Esophagus squamous epithelium (tissue), 5 donors: ENCODE measurements at regions not wholly inside any gene's neighbourhood (a gene's known extent, or its start where the extent isn't known, plus 50 kb on each side); places are given as distances from the start of the nearest gene placed in this dataset.

ENCODE experiments used
- DNase-seq: peaks from one replicate; lab custom pipeline; 2025; lab: John Stamatoyannopoulos, UW
- H3K27ac ChIP-seq, 4 donors: fragments of 200-600 bp; sonication (generic); one replicate each; pipeline ENCODE4 v1.5.1; 2016 to 2019; ENCODE audit warnings: mild to moderate bottlenecking in 1 of 4
- H3K27me3 ChIP-seq, 4 donors: fragments of 200-600 bp; sonication (generic); 1 replicate in 3 of 4; 2 replicates in 1 of 4; pipeline versions ENCODE4 v1.5.1 to v1.6.0; 2017 to 2021; ENCODE audit warnings: antibody characterized with exemption in 1 of 4
- H3K36me3 ChIP-seq, 3 donors: fragments of 200-600 bp; sonication (generic); one replicate each; pipeline ENCODE4 v1.5.1; 2016 to 2019
- H3K4me1 ChIP-seq, 3 donors: fragments of 200-600 bp; sonication (generic); one replicate each; pipeline ENCODE4 v1.5.1; 2017 to 2019
- H3K4me3 ChIP-seq, 4 donors: fragments of 200-600 bp; sonication (generic); 1 replicate in 3 of 4; 2 replicates in 1 of 4; pipeline ENCODE4 v1.5.1; 2016 to 2019; ENCODE audit warnings: mild to moderate bottlenecking in 2 of 4, moderate library complexity in 1 of 4
- H3K9me3 ChIP-seq, 3 donors: fragments of 200-600 bp; sonication (generic); one replicate each; pipeline ENCODE4 v1.5.1; 2016 to 2019
- POLR2A ChIP-seq, 4 donors: fragments of 450-650 bp; IDR thresholded peaks; one replicate each; pipeline ENCODE4 v1.6.1; 2017; ENCODE audit warnings: antibody characterized with exemption in 4 of 4, mild to moderate bottlenecking in 4 of 4, moderate library complexity in 3 of 4
- WGBS, 2 donors: methylation state at CpG; one replicate each; pipeline ENCODE4 v1.1.5; 2018; 5-methylcytosine and 5-hydroxymethylcytosine counted together
- intact Hi-C: fragments of 100-400 bp; cut with DNase I; formaldehyde crosslinking; loops from one replicate; pipeline ENCODE4 v1.15.0; 2022
- TF ChIP-seq, protein P1 (sequence below), 6 experiments: fragments of 450-650 bp in 4 of 6; fragments of 200-600 bp in 2 of 6; sonication (generic) in 2 of 6; IDR thresholded peaks; one replicate each; pipeline ENCODE4 v1.5.1; 2016 to 2019; ENCODE audit warnings: antibody characterized with exemption in 6 of 6, mild to moderate bottlenecking in 4 of 6, moderate library complexity in 4 of 6
- donor health status: DM: yes; HTN: yes; CAD: no.

DNA sequence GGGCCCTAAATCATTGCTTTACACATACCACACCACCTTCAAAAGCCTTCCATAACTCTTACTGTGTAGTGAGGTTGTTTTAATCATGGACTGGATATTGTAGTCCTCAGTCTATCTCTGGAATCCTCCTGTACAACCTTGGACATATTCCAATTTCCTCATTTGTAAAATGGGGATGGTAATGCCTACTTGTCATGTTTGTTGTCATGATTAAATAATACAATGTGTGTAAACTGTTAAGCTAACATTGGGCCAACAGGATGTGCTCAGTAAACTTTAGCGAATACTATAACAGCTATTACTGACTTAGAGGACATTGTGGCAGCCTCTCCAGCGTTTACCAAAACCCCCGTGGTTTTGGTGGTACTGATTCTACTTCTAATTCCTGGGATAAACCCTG, 74.7 kb upstream of the PTPRM start:
- intact Hi-C loops = no loop called here
- Histone ChIP-seq H3K27ac (no peak overlapping the region), H3K9me3 (no peaks in the 10 kb centered on the region), H3K36me3 (no peaks in the 10 kb centered on the region), H3K4me3 (no peak overlapping the region), H3K27me3 (no peaks in the 10 kb centered on the region), H3K4me1 (no peaks in the 10 kb centered on the region)
- 72 to 74% methylated on average over 3 of the region's 3 CpGs for WGBS, 2 donors
- DNase-seq = no peak
- TF ChIP-seq POLR2A (IDR thresholded peaks at IDR 0.05) = no peak
- TF ChIP-seq, protein P1, sequence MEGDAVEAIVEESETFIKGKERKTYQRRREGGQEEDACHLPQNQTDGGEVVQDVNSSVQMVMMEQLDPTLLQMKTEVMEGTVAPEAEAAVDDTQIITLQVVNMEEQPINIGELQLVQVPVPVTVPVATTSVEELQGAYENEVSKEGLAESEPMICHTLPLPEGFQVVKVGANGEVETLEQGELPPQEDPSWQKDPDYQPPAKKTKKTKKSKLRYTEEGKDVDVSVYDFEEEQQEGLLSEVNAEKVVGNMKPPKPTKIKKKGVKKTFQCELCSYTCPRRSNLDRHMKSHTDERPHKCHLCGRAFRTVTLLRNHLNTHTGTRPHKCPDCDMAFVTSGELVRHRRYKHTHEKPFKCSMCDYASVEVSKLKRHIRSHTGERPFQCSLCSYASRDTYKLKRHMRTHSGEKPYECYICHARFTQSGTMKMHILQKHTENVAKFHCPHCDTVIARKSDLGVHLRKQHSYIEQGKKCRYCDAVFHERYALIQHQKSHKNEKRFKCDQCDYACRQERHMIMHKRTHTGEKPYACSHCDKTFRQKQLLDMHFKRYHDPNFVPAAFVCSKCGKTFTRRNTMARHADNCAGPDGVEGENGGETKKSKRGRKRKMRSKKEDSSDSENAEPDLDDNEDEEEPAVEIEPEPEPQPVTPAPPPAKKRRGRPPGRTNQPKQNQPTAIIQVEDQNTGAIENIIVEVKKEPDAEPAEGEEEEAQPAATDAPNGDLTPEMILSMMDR (IDR thresholded peaks at IDR 0.05) = no peak

GRCh38 chr18:7497081-7497480, 70.0 kb upstream of the PTPRM start:
- no peak overlapping the region for H3K27ac ChIP-seq
- H3K36me3 ChIP-seq = no peaks in the 10 kb centered on the region
- DNase-seq = no peak
- H3K9me3 ChIP-seq = no peaks in the 10 kb centered on the region
- intact Hi-C loops = no loop called here
- H3K4me3 ChIP-seq = no peak overlapping the region
- no peaks in the 10 kb centered on the region for H3K4me1 ChIP-seq
- H3K27me3 ChIP-seq = no peaks in the 10 kb centered on the region
- TF ChIP-seq POLR2A (IDR thresholded peaks at IDR 0.05) = no peak
- TF ChIP-seq, protein P1 (IDR thresholded peaks at IDR 0.05) = no peak

DNA sequence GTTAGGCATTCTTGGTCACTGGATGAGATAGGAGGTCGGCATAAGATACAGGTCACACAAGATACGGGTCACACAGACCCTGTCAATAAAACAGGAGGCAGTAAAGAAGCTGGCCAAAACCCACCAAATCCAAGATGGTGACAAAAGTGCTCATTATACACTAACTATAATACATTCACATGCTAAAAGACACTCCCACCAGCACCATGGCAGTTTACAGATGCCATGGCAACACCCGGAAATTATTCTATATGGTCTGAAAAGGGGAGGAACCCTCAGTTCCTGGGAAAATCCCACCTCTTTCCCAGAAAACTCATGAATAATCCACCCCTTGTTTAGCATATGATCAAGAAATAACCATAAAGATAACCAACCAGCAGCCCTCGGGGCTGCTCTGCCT, 56.0 kb upstream of the PTPRM start:
- Histone ChIP-seq H3K4me1 (no peaks in the 10 kb centered on the region), H3K9me3 (no peaks in the 10 kb centered on the region), H3K36me3 (no peaks in the 10 kb centered on the region), H3K4me3 (no peak overlapping the region), H3K27ac (no peak overlapping the region), H3K27me3 (no peaks in the 10 kb centered on the region)
- intact Hi-C loops = no loop called here
- no peak for TF ChIP-seq POLR2A (IDR thresholded peaks at IDR 0.05)
- TF ChIP-seq, protein P1 (IDR thresholded peaks at IDR 0.05) = no peak
- 79 to 93% methylated on average over 4 of the region's 4 CpGs for WGBS, 2 donors
- DNase-seq = no peak

DNA sequence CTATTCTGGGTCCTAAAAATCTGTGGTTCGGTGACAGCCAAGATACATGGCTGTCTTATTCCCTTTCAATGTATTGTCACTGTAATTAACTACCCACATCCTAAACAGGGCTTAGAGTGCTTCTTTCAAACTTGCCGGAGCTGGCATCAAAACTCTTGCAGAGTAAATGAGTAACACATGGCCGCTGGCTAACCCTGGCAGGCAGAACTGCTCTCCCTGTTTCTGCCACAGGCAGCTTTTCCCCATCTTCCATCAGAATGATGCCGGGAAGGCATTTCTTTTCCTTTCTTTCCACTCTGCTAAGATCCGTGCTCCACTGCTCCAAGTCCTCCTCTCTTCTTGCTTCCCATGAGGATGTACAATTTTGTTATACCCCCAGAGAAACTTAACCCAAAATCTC, 54.8 kb upstream of the PTPRM start:
- DNase-seq = no peak

GRCh38 chr18:7512990-7513389, 54.1 kb upstream of the PTPRM start:
- DNase-seq = no peak
- H3K27me3 ChIP-seq = no peaks in the 10 kb centered on the region
- intact Hi-C loops = no loop called here
- H3K4me1 ChIP-seq = no peaks in the 10 kb centered on the region
- TF ChIP-seq POLR2A (IDR thresholded peaks at IDR 0.05) = no peak
- TF ChIP-seq, protein P1 (IDR thresholded peaks at IDR 0.05) = no peak
- no peak overlapping the region for H3K27ac ChIP-seq
- WGBS, 2 donors = 59 to 62% methylated on average over 3 of the region's 3 CpGs
- no peaks in the 10 kb centered on the region for H3K36me3 ChIP-seq
- no peaks in the 10 kb centered on the region for H3K9me3 ChIP-seq
- no peak overlapping the region for H3K4me3 ChIP-seq

More for the DNA sequence above, 54.8 kb upstream of the PTPRM start:
- intact Hi-C loops = no loop called here
- no peak overlapping the region for H3K4me3 ChIP-seq
- TF ChIP-seq, protein P1 (IDR thresholded peaks at IDR 0.05) = no peak
- no peak for TF ChIP-seq POLR2A (IDR thresholded peaks at IDR 0.05)
- 29 to 38% methylated on average over 5 of the region's 5 CpGs for WGBS, 2 donors
- H3K4me1 ChIP-seq = no peaks in the 10 kb centered on the region
- H3K27me3 ChIP-seq = no peaks in the 10 kb centered on the region
- H3K36me3 ChIP-seq = no peaks in the 10 kb centered on the region
- H3K27ac ChIP-seq = no peak overlapping the region
- no peaks in the 10 kb centered on the region for H3K9me3 ChIP-seq
